SK-N-MC (cell line): ENCODE measurements at regions not wholly inside any gene's neighbourhood (a gene's known extent, or its start where the extent isn't known, plus 50 kb on each side); places are given as distances from the start of the nearest gene placed in this dataset.

Experiments used
- DNase-seq: peaks from one replicate; pipeline ENCODE4 v3.0.0-alpha.2; 2011; ENCODE audit warnings: low read depth, low spot score
- H3K27ac ChIP-seq: fragments of 200-600 bp; sonication (generic); 2 replicates; pipeline ENCODE4 v1.5.1; 2016; ENCODE audit warnings: mixed run types
- H3K36me3 ChIP-seq: fragments of 200-600 bp; sonication (generic); 2 replicates; pipeline ENCODE4 v1.6.1; 2017; ENCODE audit warnings: antibody characterized with exemption, low read length, mixed read lengths; ENCODE audit not compliant: insufficient read depth
- H3K4me3 ChIP-seq: fragments of 200-600 bp; sonication (generic); 2 replicates; pipeline ENCODE4 v1.5.1; 2016
- H3K9ac ChIP-seq: fragments of 200-600 bp; sonication (generic); 2 replicates; pipeline ENCODE4 v1.8.0; 2017; ENCODE audit warnings: mixed run types, mixed read lengths; ENCODE audit not compliant: insufficient read length
- H3K9me3 ChIP-seq: fragments of 200-600 bp; sonication (generic); 2 replicates; pipeline ENCODE4 v1.6.1; 2017; ENCODE audit warnings: low read depth, mild to moderate bottlenecking, antibody characterized with exemption, low read length, moderate library complexity, mixed read lengths
- EZH2 ChIP-seq: fragments of 200-600 bp; sonication (generic); IDR thresholded peaks from one replicate; pipeline ENCODE4 v1.6.1; 2017; ENCODE audit warnings: antibody characterized with exemption
- FOXP2 ChIP-seq: optimal IDR thresholded peaks from 2 replicates; pipeline ENCODE3; 2011; ENCODE audit warnings: mild to moderate bottlenecking, moderate library complexity; ENCODE audit not compliant: insufficient read depth; ENCODE audit errors: extremely low read length, control extremely low read depth
- POLR2AphosphoS5 ChIP-seq: IDR thresholded peaks from 2 replicates; pipeline ENCODE4 v1.6.1; 2012; ENCODE audit warnings: mild to moderate bottlenecking, low read depth, low read length, borderline replicate concordance

- TF ChIP-seq FOXP2 = no peak
- TF ChIP-seq POLR2AphosphoS5 = no peak
- TF ChIP-seq EZH2 = no peak
- no peak overlapping the region for H3K27ac ChIP-seq
- no peak overlapping the region for H3K4me3 ChIP-seq
- no peaks in the 10 kb centered on the region for H3K36me3 ChIP-seq
- H3K9ac ChIP-seq = no peak overlapping the region
- H3K9me3 ChIP-seq = no peaks in the 10 kb centered on the region; the same call in 1 of the 2 replicates
- DNase-seq = no peak
Observed at GRCh38 chr9:88635151-88635550, 100.2 kb downstream of the NXNL2 start.

DNA sequence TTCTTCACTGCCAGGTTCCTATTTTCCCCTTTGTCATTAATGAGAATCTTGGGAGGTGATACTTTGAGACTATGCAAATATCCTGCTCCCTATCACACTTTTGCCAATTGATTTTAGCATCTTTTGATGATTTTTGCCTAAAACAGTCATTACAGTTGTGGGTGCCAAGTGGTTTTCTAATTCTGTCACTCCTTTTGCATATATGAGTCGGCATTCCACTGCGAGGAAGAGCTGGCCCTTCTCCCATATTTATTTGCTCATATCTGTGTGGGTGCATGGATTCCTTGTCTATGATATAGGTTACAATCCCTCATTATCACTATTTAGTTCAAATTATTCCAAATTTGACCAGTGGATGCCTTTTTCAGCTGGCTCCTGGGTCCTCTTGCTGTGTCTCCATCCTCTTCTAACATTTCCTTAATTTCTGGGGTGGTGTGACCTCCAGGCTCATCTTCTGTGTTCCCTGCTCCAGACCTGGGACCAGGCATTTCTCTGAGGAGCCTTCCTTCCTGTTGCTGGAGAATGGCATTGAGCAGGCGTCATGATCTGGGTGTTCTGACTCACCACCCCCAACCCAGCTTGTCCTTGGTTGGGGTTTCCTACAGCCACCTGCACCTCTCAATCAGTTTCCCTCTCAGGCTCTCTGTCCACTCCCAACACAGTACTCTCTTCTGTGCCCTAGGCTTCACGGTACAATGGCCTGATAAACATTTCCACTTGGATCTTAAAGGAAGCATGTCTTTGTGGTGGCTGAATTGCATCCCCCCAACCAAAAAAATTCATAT is 106.7 kb downstream of the NXNL2 start:
- TF ChIP-seq FOXP2 (no peak), POLR2AphosphoS5 (no peak), EZH2 (no peak)
- Histone ChIP-seq H3K9me3 (no peaks in the 10 kb centered on the region; the same call in 1 of the 2 replicates), H3K4me3 (no peak overlapping the region), H3K9ac (no peak overlapping the region), H3K36me3 (no peaks in the 10 kb centered on the region), H3K27ac (no peak overlapping the region)
- no peak for DNase-seq

GRCh38 chr9:88642336-88642735 is 107.4 kb downstream of the NXNL2 start:
- no peak overlapping the region for H3K27ac ChIP-seq
- H3K9ac ChIP-seq = no peak overlapping the region
- DNase-seq = no peak
- no peak overlapping the region for H3K4me3 ChIP-seq
- TF ChIP-seq EZH2 = no peak
- no peaks in the 10 kb centered on the region for H3K36me3 ChIP-seq
- H3K9me3 ChIP-seq = no peaks in the 10 kb centered on the region; the same call in 1 of the 2 replicates

DNA sequence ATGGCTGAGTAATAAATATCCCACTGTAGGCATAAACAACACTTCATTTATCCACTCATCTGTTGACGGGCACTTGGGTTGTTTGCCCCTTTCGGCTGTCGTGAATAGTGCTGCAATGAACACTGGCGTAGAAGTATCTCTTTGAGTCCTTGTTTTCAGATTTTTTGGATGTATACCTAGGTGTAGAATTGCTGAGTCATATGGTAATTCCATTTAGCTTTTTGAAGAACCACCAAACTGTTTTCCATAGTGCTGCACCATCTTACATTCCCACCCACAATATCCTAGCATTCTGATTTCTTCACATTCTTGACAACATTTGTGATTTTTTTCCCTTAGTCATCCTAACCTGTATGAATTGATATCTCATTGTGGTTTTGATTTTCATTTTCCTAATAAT is 109.0 kb downstream of the NXNL2 start:
- Histone ChIP-seq H3K27ac (no peak overlapping the region), H3K9ac (no peak overlapping the region), H3K36me3 (no peaks in the 10 kb centered on the region), H3K4me3 (no peak overlapping the region), H3K9me3 (no peaks in the 10 kb centered on the region)
- DNase-seq = no peak
- TF ChIP-seq EZH2 (no peak), FOXP2 (no peak), POLR2AphosphoS5 (no peak)

DNA sequence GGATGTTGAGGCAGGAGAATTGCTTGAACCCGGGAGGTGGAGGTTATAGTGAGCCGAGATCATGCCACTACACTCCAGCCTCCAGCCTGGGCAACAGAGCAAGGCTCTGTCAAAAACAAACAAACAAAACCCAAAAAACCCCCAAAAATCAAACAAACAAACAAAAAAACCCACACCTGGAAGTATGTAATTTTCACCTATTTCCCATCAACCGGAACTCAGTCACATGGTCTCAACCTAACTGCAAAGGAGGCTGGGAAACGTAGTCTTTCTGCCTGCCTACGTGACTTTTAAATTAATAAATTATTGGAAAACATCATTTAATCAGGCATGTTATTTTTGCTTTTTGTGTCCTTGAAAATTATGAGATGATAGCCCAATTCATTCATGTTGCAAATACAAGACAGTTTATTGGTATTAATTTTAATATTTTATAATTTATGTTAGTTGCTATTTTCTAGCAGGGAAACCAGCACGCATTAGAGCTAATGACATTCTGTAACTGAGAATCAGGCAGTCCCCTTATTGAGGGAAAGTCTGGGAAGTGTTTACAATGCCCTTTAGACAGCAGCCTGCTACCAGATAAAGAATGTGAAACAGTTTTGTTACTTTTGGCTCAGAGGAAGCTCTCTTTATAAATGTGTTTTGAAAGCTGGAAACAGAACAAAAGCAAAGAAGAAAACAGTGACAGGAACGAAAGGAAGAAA is 110.3 kb downstream of the NXNL2 start:
- no peak for DNase-seq

GRCh38 chr9:88645879-88646199 is 110.9 kb downstream of the NXNL2 start:
- TF ChIP-seq POLR2AphosphoS5 (no peak), EZH2 (no peak), FOXP2 (no peak)
- no peak overlapping the region for H3K9ac ChIP-seq
- no peaks in the 10 kb centered on the region for H3K9me3 ChIP-seq
- H3K36me3 ChIP-seq = no peaks in the 10 kb centered on the region
- DNase-seq = no peak
- no peak overlapping the region for H3K4me3 ChIP-seq
- no peak overlapping the region for H3K27ac ChIP-seq

More for the DNA sequence above, 110.3 kb downstream of the NXNL2 start:
- no peak for TF ChIP-seq POLR2AphosphoS5
- H3K27ac ChIP-seq = no peak overlapping the region
- no peak overlapping the region for H3K4me3 ChIP-seq
- H3K9ac ChIP-seq = no peak overlapping the region
- H3K9me3 ChIP-seq = no peaks in the 10 kb centered on the region
- no peaks in the 10 kb centered on the region for H3K36me3 ChIP-seq

GRCh38 chr9:88646539-88647300 is 111.7 kb downstream of the NXNL2 start:
- no peak overlapping the region for H3K4me3 ChIP-seq
- TF ChIP-seq FOXP2 = no peak
- TF ChIP-seq POLR2AphosphoS5 = no peak
- no peak for TF ChIP-seq EZH2

GRCh38 chr9:88651682-88652633 is 117.0 kb downstream of the NXNL2 start:
- H3K9ac ChIP-seq = no peak overlapping the region
- no peaks in the 10 kb centered on the region for H3K36me3 ChIP-seq
- no peaks in the 10 kb centered on the region for H3K9me3 ChIP-seq
- TF ChIP-seq FOXP2 = no peak
- no peak for TF ChIP-seq POLR2AphosphoS5
- no peak for TF ChIP-seq EZH2
- no peak for DNase-seq
- no peak overlapping the region for H3K27ac ChIP-seq
- no peak overlapping the region for H3K4me3 ChIP-seq

More at GRCh38 chr9:88646539-88647300, 111.7 kb downstream of the NXNL2 start:
- no peak overlapping the region for H3K9ac ChIP-seq
- no peak for DNase-seq
- no peaks in the 10 kb centered on the region for H3K9me3 ChIP-seq
- H3K27ac ChIP-seq = no peak overlapping the region
- H3K36me3 ChIP-seq = no peaks in the 10 kb centered on the region
